Endothelial cell of umbilical vein (primary cell): ENCODE measurements at regions not wholly inside any gene's neighbourhood (a gene's known extent, or its start where the extent isn't known, plus 50 kb on each side); places are given as distances from the start of the nearest gene placed in this dataset.

Experiments used
- BruUV-seq: library from RNA; stranded (reverse); fragments of 400-500 nt; replicated peaks from 2 replicates; lab custom pipeline; 2021; lab: Mats Ljungman, UMichigan
- CTCF ChIA-PET: fragments of 300-600, 350-600 bp; sonication (Branson Sonifier 250); formaldehyde crosslinking; loops from one replicate; lab custom pipeline; 2021; ENCODE audit warnings: antibody characterized with exemption, inconsistent platforms; lab: Charles Lee
- POLR2A ChIA-PET: fragments of 300-600, 350-600 bp; sonication (Branson Sonifier 250); formaldehyde crosslinking; loops from one replicate; lab custom pipeline; 2021; ENCODE audit warnings: antibody characterized with exemption, inconsistent platforms; lab: Charles Lee
- DNase-seq: peaks from one replicate; pipeline ENCODE4 v3.0.0-alpha.2; 2011; ENCODE audit warnings: low read depth, low spot score
- FAIRE-seq: peaks from 2 replicates; lab custom pipeline; 2011; peaks lifted over from hg19 to GRCh38; lab: Jason Lieb, UNC
- H2AFZ ChIP-seq: 2 replicates; pipeline ENCODE4 v1.6.0; 2012; ENCODE audit warnings: low read depth, low read length, control low read depth, inconsistent platforms
- H3K27ac ChIP-seq: 2 replicates; pipeline ENCODE4 v1.5.1; 2011; ENCODE audit warnings: low read depth, mild to moderate bottlenecking, control low read depth, low read length, moderate library complexity; ENCODE audit not compliant: insufficient read depth
- H3K27me3 ChIP-seq, 2 experiments: 2 replicates each; pipeline versions ENCODE4 v1.6.0 to v1.6.1; 2011; ENCODE audit warnings: low read length in 2 of 2, mixed read lengths in 1 of 2; ENCODE audit not compliant: control insufficient read depth in 2 of 2, insufficient read depth in 2 of 2
- H3K36me3 ChIP-seq, 2 experiments: 2 replicates in 1 of 2; 3 replicates in 1 of 2; pipeline ENCODE4 v1.5.1; 2011; ENCODE audit warnings: low read length in 2 of 2, mild to moderate bottlenecking in 1 of 2, moderate library complexity in 1 of 2; ENCODE audit not compliant: control insufficient read depth in 2 of 2, insufficient read depth in 2 of 2; ENCODE audit errors: extremely low read depth in 1 of 2
- H3K4me1 ChIP-seq: 3 replicates; pipeline ENCODE4 v1.5.1; 2011; ENCODE audit warnings: mild to moderate bottlenecking, low read length; ENCODE audit not compliant: control insufficient read depth, insufficient read depth; ENCODE audit errors: extremely low read depth
- H3K4me2 ChIP-seq: 2 replicates; pipeline ENCODE4 v1.6.1; 2011; ENCODE audit warnings: low read length, control low read depth, mixed read lengths; ENCODE audit not compliant: insufficient read depth
- H3K4me3 ChIP-seq, 3 experiments: fragments of 200-600 bp in 1 of 3; sonication (generic), shearing (Covaris generic) in 1 of 3; replicated peaks in 1 of 3; 2 replicates each; pipeline ENCODE4 v1.5.1; 2011 to 2016; ENCODE audit warnings: control low read depth in 3 of 3, low read length in 3 of 3, mild to moderate bottlenecking in 2 of 3, inconsistent platforms in 1 of 3, low read depth in 1 of 3, moderate library complexity in 1 of 3; ENCODE audit not compliant: insufficient read depth in 1 of 3
- H3K79me2 ChIP-seq: 2 replicates; pipeline ENCODE4 v1.6.0; 2012; ENCODE audit warnings: low read length, inconsistent platforms; ENCODE audit not compliant: control insufficient read depth, insufficient read depth
- H3K9ac ChIP-seq: replicated peaks from 2 replicates; pipeline ENCODE3; 2011; ENCODE audit warnings: low read length, control low read depth; ENCODE audit not compliant: insufficient read depth; ENCODE audit errors: extremely low read depth
- H3K9me1 ChIP-seq: replicated peaks from 3 replicates; pipeline ENCODE4 v1.6.0; 2011; ENCODE audit warnings: mild to moderate bottlenecking, low read length; ENCODE audit not compliant: control insufficient read depth, insufficient read depth; ENCODE audit errors: extremely low read depth
- H3K9me3 ChIP-seq: replicated peaks from 2 replicates; pipeline ENCODE4 v1.5.1; 2012; ENCODE audit warnings: low read length, inconsistent platforms; ENCODE audit not compliant: control insufficient read depth, insufficient read depth
- H4K20me1 ChIP-seq: replicated peaks from 2 replicates; pipeline ENCODE3; 2011; ENCODE audit warnings: mild to moderate bottlenecking, low read length; ENCODE audit not compliant: control insufficient read depth, insufficient read depth; ENCODE audit errors: extremely low read depth
- EZH2 ChIP-seq: IDR thresholded peaks from 2 replicates; pipeline ENCODE4 v1.6.1; 2012; ENCODE audit warnings: borderline replicate concordance, low read depth, mild to moderate bottlenecking, moderate library complexity, low read length, inconsistent platforms; ENCODE audit not compliant: severe bottlenecking
- FOS ChIP-seq: IDR thresholded peaks from 2 replicates; pipeline ENCODE4 v1.6.1; 2011; ENCODE audit warnings: mild to moderate bottlenecking, low read length, moderate library complexity, borderline replicate concordance; ENCODE audit not compliant: insufficient read depth
- JUN ChIP-seq: IDR thresholded peaks from 2 replicates; pipeline ENCODE4 v1.6.1; 2011; ENCODE audit warnings: borderline replicate concordance, low read depth; ENCODE audit not compliant: insufficient read length, insufficient read depth
- MYC ChIP-seq: IDR thresholded peaks from one replicate; pipeline ENCODE4 v1.6.1; 2011; ENCODE audit warnings: mild to moderate bottlenecking, low read depth, low read length
- dilution Hi-C: fragments of 300-500 bp; cut with MboI; formaldehyde crosslinking; loops from one replicate; pipeline ENCODE4 v1.15.0; 2019; ENCODE audit warnings: low sequenced_read_pairs; ENCODE audit not compliant: extremely low pct_ligation_motif_present
- intact Hi-C: fragments of 100-400 bp; cut with micrococcal nuclease; formaldehyde crosslinking; loops from one replicate; pipeline ENCODE4 v1.10.0; 2022
- TF ChIP-seq, protein P1 (sequence below): IDR thresholded peaks from 2 replicates; pipeline ENCODE4 v1.6.1; 2011; ENCODE audit not compliant: insufficient read depth, insufficient read length
- TF ChIP-seq, protein P2 (sequence below), 2 donors: IDR thresholded peaks; 1 replicate in 1 of 2; 2 replicates in 1 of 2; pipeline ENCODE4 v1.5.1; 2011; ENCODE audit warnings: low read length in 2 of 2, mild to moderate bottlenecking in 2 of 2, moderate library complexity in 2 of 2, control low read depth in 1 of 2, inconsistent platforms in 1 of 2, low read depth in 1 of 2; ENCODE audit not compliant: insufficient read depth in 1 of 2; ENCODE audit errors: extremely low read depth in 1 of 2

DNA sequence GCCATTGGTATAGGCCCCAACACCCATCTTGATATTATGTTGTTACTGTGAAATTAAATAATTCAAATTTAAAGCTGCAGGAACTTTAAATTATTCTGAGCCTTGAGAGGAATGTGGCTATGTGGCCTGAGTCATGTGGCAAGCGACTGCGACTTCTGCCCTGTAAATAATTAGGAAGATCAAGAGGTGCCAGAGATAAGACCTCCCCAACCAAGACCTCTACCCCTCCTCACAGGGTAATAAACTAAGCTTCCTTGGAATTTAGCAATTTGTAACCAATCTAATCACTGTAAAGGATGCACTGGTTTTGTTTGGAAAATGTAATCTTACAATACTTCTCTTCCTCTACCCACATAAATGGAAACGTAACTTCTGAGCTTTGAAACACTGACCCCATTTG lies 501.9 kb downstream of the RAPGEF2 start:
- H4K20me1 ChIP-seq: no peaks in the 10 kb centered on the region
- POLR2A ChIA-PET: no interaction called here
- dilution Hi-C loops: no loop called here
- H3K9me3 ChIP-seq: no peaks in the 10 kb centered on the region
- FAIRE-seq (no peak), DNase-seq (no peak)
- intact Hi-C loops: no loop called here
- no peak overlapping the region for H2AFZ ChIP-seq
- H3K4me2 ChIP-seq: no peak overlapping the region
- H3K4me1 ChIP-seq: no peaks in the 10 kb centered on the region
- H3K79me2 ChIP-seq: no peaks in the 10 kb centered on the region
- no peaks in the 10 kb centered on the region for H3K9me1 ChIP-seq
- H3K4me3 ChIP-seq: no peak overlapping the region
- no peak overlapping the region for H3K9ac ChIP-seq
- CTCF ChIA-PET: no interaction called here
- H3K27me3 ChIP-seq: no peaks in the 10 kb centered on the region
- H3K27ac ChIP-seq: no peak overlapping the region
- no TSS peak for BruUV-seq
- no peaks in the 10 kb centered on the region for H3K36me3 ChIP-seq
- TF ChIP-seq, protein P1, sequence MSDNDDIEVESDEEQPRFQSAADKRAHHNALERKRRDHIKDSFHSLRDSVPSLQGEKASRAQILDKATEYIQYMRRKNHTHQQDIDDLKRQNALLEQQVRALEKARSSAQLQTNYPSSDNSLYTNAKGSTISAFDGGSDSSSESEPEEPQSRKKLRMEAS: no peak
- TF ChIP-seq JUN: no peak
- TF ChIP-seq MYC: no peak
- TF ChIP-seq, protein P2, sequence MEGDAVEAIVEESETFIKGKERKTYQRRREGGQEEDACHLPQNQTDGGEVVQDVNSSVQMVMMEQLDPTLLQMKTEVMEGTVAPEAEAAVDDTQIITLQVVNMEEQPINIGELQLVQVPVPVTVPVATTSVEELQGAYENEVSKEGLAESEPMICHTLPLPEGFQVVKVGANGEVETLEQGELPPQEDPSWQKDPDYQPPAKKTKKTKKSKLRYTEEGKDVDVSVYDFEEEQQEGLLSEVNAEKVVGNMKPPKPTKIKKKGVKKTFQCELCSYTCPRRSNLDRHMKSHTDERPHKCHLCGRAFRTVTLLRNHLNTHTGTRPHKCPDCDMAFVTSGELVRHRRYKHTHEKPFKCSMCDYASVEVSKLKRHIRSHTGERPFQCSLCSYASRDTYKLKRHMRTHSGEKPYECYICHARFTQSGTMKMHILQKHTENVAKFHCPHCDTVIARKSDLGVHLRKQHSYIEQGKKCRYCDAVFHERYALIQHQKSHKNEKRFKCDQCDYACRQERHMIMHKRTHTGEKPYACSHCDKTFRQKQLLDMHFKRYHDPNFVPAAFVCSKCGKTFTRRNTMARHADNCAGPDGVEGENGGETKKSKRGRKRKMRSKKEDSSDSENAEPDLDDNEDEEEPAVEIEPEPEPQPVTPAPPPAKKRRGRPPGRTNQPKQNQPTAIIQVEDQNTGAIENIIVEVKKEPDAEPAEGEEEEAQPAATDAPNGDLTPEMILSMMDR (IDR thresholded peaks at IDR 0.05; ENCODE audit: extremely low read depth in 1 of 2, insufficient read depth in 1 of 2, low read depth in 1 of 2, low read length in 2 of 2): no peak
- no peak for TF ChIP-seq EZH2

DNA sequence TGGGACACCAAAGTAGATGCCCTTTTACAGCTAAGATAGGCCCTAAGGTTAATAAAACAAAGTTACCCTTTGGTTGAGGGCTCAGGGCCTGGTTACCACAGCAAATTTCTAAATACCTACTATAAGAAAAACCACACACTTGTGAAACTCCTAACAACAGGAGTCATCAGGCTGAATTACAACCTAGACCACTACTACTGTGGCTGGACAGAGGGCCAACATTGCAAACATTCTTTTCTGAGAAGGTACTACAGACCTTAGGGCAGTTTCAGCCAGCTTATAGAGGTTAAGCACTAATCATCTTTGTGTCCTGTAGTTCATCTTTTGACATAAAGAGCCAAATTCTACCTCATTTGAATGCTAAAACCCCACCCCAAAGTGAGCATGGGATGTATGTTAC lies 504.0 kb downstream of the RAPGEF2 start:
- no peak overlapping the region for H3K4me3 ChIP-seq
- H3K9me1 ChIP-seq: no peaks in the 10 kb centered on the region
- ChIA-PET POLR2A (no interaction called here), CTCF (no interaction called here)
- H3K9me3 ChIP-seq: no peaks in the 10 kb centered on the region
- H3K36me3 ChIP-seq: no peaks in the 10 kb centered on the region
- dilution Hi-C loops (no loop called here), intact Hi-C loops (no loop called here)
- DNase-seq (no peak), FAIRE-seq (no peak)
- H3K4me2 ChIP-seq: no peak overlapping the region
- H3K79me2 ChIP-seq: no peaks in the 10 kb centered on the region
- H2AFZ ChIP-seq: no peak overlapping the region
- H3K27ac ChIP-seq: no peak overlapping the region
- no peaks in the 10 kb centered on the region for H3K27me3 ChIP-seq
- H3K9ac ChIP-seq: no peak overlapping the region
- H3K4me1 ChIP-seq: no peaks in the 10 kb centered on the region
- TF ChIP-seq, protein P1: no peak
- TF ChIP-seq FOS: no peak
- no TSS peak for BruUV-seq
- no peaks in the 10 kb centered on the region for H4K20me1 ChIP-seq
